SKM-1 (cell line): ENCODE measurements at regions not wholly inside any gene's neighbourhood (a gene's known extent, or its start where the extent isn't known, plus 50 kb on each side); places are given as distances from the start of the nearest gene placed in this dataset.

Experiments used
- DNase-seq: peaks from one replicate; lab custom pipeline; 2025; ENCODE audit not compliant: unreplicated experiment; lab: John Stamatoyannopoulos, UW

DNA sequence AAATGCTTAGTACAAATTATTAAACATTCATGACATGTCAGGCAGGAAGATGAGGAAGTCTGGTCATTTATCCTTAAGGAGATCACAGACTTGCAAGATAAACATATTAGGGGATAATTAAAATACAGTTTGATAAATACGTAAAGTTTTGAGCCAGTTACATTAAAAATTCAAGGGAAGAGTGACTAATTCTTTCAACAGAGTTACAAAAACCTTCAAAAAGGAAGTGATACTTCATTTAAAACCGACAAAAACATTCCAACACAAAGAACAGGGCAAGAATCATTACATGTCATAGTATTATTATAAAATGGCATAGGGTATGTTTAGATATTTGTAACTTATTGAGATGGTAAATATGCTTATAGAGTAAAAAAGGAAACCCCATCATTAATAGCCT, 636.0 kb downstream of the NR4A2 start:
- DNase-seq: no peak

DNA sequence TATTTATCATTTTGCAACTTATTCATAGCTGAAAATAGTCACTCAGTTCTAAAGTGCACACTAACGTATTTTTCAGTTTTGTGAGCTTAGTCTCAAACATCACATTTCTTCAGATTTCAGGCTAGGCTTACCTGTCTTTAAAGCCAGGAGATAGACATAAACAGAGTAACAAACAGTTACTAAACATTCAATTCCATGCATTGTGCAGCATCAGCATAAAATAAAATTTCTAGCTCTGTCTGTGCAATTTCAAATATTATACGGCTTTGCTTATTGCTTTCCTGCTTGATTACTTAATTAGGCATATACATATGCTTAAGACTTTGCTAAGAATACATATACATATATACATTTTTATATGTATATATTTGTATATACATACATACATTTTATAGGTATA, 637.0 kb downstream of the NR4A2 start:
- DNase-seq: no peak

DNA sequence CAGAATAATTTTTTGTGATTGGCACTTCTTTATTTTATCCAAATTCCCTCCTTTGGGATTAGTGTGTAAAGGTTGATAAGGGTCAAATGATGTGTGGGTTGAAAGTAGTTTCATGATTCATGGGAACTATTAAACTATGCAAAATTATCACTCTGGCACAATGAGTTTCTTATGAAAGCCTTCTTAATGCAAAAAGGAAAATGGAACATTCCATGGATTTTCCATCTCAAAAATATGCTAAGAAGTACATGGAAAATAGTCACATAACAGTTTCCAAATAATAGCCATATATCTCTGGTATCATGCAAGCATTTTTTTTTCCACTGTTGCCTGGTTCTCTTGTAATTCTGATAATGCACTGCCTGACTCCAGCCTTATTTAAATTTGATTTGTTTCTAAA, 639.7 kb downstream of the NR4A2 start:
- no peak for DNase-seq

DNA sequence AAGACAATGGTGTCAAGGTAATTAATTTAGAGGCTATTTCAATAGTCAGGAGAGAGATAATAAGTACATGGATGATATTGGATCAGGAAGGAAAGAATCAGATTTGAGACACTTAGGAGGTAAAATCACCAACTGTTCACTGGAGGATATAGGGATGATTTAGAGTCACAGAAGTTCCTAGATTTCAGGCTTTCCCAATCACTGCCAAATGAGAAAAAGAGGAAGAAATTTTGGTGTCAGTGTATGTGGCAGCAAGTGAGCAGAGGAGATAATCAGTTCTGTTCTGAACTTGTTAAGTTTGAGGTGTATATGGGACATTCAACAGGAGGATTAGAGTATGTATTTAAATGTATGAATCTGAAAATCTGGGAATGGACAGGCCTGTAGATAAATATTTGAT, 640.4 kb downstream of the NR4A2 start:
- DNase-seq: no peak

DNA sequence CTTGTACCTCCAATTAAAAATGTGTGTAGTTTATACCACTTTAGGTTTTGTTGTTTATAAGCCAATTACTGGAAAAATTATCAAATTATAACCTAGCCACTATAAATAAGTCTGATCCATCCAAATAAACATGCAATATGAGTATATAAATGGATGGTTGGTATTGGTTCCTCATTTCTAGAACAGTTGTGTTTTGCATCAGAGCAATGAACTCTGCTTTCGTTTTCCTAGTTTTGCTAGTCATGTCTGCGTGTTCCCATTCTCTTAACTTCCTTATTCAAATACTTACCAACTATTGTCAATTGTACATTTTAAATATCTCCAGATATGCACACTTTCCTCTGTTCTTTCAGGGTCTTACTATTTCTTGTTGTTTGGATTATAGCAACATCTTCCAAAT, 641.7 kb downstream of the NR4A2 start:
- peak; percentile 33 for DNase-seq

DNA sequence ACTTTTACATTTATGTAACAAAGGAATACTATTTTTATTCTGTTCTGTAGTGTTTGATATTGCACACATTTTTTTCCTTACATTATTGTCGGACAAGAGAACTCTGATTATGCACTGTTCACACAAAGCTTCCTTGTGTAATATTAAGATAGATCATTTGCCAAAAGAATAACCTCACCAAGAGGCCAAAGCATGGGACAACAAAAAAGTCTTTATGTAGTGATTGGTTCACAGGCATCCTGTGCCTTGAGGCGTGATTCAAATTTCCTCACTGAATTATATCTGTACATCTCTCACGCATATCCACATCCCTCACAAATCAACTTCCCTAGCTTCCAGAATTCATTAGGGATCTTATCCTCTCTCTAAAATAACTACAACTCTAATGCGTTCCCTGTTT, 642.7 kb downstream of the NR4A2 start:
- no peak for DNase-seq

DNA sequence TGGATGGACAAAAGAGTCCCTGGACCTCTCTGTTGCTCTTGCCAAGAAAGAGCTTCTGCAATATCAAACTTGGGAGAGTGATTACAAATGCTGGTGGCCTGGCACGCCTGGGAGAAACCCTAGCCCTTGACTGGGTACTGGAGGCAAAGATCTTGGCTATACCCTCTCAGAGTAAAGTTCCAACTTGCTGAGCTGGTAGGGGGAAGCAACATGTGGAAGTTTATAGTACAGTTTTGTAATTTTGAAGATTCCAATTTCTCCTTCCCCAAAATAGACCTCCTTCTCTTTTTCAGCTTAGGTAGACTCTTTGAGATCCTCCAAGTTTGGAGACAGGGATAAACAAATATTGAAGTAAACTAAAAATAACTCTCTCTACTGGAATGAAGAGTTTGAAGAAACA, 645.3 kb downstream of the NR4A2 start:
- DNase-seq: no peak

DNA sequence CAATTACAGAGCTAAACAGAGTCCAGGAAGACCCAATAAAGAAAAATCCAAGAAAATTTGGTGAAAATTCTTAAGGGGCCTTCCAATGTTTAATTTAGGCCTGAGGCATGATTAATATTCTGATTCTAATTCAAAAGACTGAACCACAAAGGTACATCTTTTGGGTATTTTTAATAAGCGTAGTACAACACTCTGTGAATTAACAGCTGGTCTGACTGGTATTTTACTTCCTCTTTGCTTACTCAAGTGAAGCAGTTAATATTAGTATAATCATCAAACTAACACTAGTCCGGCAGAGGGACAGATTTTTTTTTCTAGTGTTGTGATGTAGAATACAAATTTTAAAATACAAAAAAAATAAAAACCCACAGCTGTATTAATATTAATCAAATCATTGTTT, 652.9 kb downstream of the NR4A2 start:
- DNase-seq: no peak

DNA sequence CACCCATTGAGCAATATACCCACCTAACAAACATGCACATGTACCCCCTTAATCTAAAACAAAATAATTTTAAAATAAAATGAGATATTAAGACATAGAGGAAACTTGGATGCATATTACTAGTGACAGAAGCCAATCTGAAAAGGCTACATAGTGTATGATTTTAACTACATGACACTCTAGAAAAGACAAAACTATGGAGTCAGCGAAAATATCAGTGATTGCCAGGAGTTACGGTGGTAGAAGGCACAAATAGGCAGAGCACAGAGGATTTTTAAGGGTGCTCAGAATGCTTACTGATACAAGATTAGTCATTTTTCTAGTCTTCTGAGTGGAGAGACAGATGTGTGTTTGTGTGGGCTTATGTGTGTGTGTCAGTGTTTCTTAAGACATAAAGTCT, 656.6 kb downstream of the NR4A2 start:
- no peak for DNase-seq

DNA sequence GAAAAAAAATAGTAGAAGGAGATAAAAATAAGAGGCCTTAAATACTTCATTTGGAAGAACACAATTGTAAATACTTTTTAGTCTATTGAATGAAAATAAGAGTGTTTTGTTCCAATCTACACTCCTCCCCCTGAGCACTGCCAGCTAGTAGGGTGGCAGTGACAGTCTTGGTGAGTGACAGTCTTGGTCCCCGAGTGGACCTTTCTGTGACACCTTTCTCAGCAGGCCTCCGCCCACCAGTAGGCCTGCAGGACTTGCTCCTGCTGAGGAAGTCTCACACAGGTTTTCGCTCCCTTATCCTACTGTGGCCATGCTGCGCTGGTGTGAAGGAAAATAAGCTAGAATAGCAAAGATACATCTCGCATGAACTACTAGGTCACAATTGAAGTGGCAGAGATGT, 666.8 kb downstream of the NR4A2 start:
- DNase-seq: no peak

DNA sequence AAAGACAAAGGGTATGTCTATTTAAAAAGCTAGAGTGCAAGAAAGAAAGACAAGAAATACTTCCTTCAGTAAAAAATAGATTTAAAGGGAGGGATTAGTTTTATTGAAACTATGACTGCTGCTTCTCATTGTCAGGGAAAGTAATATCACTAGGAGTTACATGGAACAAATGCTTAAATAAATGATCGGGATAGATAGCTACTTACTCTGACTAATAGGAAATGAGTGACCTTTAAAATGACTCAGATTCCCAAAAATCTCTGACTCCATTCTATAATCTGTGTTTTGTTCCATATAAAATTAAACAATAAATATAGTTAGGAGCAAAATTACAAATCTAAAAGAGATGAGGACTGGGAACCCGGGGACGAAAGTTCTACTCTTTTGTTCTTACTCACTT, 669.3 kb downstream of the NR4A2 start:
- DNase-seq: no peak

DNA sequence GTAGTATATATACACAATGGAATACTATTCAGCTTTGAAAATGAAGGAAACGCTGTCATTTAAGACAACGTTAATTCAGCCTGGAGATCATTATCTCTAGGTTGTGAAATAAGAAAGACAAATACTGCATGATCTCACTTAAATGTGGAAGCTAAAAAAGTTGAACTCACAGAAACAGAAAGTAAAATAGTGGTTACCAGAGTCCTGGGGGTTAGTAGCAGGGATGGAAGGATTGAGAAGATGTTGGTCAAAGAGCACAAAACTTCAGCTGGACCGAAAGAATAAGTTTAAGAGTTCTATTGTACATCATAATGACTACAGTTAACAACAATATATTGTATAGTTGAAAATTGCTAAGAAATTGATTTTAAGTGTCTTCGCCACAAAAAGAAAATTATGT, 670.3 kb downstream of the NR4A2 start:
- DNase-seq: no peak

DNA sequence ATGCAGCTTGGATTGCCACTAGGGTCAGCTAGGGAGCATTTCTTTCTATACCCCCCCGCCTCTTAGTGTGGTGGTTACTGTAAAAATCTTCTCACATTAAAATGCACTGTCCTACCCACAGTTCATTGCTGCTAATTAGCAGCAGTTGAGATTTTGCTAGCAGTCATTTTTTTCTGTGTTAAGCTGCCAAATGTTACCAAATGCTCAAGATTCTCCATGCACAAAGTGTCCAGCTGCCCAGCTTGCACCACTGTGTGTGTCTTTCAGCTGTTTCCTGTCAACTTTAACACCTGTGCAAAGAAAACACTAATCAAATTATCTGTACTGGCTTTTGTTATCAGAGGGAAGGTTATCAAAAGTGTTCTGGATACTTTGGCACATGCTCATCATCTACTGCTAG, 679.3 kb downstream of the NR4A2 start:
- DNase-seq: no peak

DNA sequence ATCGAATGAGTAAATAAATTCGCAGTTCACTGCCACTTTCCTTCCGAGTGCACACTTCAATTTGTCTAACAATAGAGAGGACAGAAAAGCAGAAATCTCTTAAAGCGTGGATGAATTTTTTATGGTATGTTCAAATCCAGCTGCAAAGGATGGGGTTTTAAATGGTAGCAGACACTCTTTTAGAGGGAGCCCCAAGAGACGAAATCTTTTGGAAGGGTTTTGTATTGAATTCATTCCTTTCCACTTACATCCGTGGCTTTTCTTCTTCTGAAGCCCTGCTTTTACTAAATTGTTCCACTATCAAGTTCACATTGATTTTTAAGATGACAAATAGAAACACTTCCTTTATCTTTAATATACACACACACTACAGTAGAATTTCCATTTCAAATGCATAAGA, 680.7 kb downstream of the NR4A2 start:
- no peak for DNase-seq

DNA sequence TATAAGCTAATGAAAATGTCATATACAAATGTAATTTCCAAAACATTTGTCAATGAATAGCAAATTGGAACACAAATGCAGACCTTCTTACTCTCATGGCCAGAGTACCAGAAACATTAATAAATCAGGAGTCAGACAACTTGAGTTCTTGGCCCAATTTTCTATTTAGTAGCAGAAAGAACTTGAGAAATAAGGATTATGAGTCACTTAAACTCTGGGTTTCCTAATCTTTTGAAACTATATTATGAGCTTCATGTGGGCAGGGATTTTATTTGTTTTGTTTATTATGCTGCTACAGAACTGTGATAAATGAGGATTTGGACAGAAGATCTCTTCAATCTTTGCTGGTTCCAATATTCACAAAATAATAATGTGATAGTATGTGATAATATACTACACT, 686.7 kb downstream of the NR4A2 start:
- DNase-seq: no peak

DNA sequence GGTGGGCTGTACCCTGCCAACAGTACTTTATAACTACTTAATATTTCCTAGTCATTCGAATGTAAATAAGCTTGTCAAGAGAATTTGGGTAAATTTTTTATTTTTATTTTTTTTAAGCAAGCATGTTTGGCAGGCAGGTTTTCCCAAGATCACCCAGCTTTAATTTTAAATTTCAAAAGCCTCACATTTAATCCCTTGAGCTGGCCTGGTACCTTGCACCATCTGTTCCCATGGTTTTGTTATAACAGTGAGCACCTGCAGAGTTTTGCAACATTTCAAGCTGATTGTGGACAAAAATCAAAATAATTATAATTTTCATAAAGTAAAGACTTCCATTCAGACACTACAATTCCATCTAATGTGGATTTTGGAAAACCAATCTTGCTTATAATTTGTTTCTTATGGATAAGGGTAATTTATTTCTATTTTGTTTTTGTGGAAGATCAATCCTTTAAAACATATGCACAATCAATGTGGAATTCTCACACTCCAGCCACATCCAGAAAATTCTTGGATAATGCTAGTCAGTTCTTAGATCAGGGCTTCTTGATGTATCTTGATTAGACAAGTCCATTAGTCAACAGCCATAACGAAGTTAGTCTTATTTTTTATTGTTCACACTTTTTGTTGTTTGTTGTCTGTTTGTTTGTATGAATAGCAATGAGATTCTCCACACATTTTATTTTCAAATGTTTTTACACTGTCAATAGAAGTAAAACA, 689.3 kb downstream of the NR4A2 start:
- DNase-seq: no peak

DNA sequence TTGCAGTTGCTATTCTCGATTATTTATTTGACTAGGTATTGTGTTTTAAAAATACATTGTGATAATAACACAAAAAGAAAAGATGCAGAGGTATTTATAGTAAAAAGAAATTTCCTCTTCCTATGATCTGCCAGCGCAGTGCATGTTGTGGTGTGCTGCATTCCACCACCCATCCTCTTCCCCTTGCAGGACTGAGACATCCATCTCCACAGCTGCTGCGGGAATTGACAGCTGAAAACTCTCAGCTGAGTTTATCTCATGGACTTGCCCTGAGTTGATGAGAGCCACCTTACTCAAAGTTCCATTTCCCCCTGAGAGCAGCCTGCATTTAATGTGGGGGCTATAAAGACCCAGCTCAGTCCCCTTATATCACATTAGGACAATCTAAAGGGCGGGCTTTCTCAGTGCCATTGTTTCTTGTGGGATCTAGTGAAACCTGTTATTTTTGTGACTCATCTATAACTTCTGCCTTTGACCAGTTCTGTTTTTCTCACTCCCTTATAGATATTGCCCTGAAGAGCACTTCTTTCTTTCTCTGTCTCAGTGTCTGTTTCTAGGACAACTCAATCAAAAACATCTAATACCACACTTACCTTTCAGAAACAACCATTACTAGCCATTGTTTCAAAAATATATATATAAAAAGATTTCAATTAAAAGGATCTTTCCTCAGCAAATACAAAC, 698.5 kb downstream of the NR4A2 start:
- peak; percentile 53 for DNase-seq

DNA sequence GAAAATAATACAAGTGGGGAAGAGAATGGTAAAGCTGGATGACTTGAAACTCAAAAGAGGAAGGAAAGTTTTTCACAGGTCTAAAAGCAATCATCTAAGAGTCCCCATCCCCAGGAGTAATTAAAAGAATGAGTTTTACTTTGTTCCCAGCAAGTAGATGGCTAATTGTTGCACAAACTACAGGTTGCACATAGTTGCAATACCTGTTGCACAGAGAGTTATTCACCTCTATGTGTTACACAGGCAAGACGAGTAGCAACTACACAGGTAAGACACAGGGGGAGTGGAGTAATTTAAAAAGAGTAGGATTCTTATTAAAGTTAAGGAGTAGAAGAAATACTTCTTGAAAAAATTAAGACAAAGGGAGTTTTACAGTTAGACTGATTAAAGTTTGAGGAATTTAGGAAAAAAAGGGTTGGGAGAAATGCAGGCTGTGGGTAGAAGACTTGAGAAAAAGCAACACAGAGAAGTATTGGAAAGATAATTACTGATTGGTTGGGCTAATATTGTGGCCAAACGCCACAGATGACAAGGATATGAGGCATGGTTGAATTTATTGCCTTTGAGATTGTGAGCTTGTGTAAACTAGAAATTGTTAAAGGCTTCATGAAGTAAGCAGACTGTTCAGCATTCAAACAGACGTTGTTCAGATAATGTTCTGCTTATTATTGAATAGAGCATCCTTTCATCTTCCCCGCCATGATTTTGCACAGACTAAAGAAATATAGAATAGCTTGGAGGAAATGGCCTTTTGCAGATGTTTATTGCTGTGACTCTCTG, 699.3 kb downstream of the NR4A2 start:
- no peak for DNase-seq

DNA sequence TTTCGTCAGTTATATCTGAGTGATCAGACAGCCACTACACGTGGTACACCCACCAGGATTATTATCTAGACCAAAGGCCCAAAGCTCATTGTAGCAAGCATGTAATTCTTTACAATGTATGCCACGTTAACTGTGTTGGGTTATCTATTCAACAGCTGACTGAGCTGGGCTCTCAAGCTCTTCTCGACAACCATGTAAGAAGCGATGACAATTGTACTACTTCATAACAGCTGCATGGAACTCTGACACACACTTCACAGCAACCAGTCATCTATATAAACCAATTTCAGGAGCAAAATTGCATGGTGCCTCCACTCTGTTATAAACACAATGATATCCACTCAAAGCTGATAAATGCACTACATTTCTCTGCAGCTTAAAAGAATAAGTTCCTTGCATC, 701.8 kb downstream of the NR4A2 start:
- DNase-seq: no peak

DNA sequence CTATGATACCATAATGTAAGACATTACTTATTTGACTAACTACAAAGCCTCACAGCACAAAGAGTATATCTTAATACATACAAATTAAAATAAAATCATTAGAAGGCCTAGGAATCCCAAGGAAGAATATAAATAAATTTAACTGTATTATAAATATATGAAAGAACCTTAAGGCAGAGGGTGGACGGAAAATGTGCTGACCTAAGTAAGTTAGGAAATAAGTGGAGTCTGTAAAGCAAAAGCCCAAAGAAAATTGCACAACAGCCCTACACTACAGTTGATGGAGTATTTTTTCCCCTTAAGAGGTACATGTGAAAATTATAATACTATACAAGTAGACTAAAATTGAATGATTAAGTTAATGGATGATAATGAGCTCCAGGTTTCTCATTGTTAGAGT, 710.1 kb downstream of the NR4A2 start:
- DNase-seq: no peak

DNA sequence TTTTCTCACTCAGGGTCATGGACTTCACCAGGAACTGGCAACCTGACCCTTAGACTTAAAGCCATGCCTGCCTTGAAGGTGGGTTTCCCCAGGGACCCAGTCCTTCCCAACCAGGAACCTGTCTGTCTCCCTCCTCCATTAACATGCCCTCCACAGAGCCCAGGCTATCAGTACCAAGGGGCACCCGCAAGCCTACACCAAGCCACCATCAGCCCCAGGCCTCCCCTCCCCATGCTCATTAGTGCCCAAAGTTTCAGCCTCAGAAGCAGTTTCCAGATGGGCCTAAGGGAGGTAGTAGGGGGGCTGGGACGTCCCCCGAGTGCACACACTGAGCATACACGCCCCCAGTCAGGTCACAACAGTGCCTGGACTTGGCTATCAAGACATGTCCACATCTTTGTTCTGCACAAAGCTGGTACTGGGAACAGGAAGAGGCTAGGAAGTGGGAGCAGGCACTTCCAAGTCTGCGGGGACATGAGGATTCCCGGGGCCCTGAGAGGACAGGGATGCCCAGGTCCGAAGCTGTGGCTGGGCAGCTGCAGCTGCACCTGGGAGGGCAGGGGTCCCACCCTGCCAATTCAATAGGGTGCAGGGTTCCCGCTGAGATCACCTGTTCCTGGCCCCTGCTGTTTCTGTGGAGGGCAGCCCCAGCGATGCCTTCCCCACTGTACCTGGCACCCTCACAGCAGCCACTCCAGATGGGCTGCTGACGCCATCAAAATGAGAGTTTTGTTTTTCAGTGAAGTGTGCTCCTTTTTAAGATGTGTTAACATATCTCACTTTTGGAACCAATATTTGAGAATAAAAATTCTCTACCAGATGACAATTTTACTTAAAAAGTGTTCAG, 731.4 kb downstream of the NR4A2 start:
- DNase-seq: no peak
